GM18519 (cell line): ENCODE measurements at regions not wholly inside any gene's neighbourhood (a gene's known extent, or its start where the extent isn't known, plus 50 kb on each side); places are given as distances from the start of the nearest gene placed in this dataset.
"Not testable (repeated sequence)": the region's sequence is repeated elsewhere in the genome, so short reads cannot be mapped to it uniquely, and the experiment has no call there.

Source experiments
- ATAC-seq: cut with Tn5 transposase; IDR thresholded peaks from one replicate; pipeline ENCODE4 v1.9.1; 2021; ENCODE audit warnings: mild to moderate bottlenecking, moderate library complexity; ENCODE audit not compliant: unreplicated experiment, low FRiP score

DNA sequence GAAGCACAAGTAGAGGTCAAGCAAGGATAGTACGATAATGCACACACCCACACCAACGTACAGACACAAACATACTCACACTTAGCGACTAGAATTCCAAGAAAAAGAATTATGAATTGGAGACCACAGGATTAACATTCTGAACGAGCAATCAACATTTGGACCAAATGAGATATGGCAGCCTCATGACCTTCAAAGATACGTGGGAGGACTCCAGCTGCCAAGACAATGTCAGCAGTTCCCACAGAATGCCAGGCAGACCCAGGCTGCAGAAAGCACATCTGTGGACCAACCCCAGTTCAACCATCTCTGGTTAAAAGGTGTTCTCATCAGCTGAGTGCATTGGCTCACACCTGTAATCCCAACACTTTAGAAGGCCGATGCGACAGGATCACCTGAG, 187.6 kb upstream of the GRAMD2B start:
- no peak for ATAC-seq

DNA sequence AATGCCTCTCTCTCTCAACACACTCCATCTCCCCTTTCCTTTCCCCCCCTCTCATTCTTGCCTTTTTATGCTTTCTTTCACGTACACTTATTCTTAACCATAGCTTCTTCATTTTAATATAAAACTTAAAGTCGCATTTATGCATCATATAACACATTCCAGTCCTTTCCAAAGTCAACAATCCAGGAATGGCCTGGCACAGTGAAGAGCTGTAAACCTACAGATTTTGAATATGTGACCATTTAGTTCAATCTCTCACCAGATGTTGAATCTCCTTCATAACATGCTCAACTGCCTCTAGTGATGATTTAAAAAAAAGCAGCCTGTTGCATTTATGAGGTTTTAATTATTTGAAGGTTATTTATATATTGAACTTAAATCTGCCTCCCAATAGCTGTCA, 186.2 kb upstream of the GRAMD2B start:
- no peak for ATAC-seq

DNA sequence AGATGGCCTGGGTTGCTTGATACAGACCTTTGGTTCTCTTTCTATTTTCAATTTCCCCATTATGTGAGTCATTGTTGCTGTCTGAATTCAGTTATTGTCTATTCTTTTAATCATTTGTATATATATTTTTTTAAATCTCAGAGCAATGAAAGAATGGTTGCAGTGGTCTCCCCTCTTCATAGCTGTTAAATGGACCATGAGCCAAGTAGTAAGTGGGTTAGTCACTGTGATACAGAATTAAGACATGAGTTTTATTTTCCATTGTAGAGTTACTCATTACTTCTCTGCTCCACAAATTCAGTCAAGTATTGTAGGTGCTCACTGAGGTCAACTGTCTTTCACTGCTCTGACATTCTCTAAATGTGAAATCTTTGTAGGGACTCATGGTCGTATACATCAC, 174.6 kb upstream of the GRAMD2B start:
- no peak for ATAC-seq

DNA sequence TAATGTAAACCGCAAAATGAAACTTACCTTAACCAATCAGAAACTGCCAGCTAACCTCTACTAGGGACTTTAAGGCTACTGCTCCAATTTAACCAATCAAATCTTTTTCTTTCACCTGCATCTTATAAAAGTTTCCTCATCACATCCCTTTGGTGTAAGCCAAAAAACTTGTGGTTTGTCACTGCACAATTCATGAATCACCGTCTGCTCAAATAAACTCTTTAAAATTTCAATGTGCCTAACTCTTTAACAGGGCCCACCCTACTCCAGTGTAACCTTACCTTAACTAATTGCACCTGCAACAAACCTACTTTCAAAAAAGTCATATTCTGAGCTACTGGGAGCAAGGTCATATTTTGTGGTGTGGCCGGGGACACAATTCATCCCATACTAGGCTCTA, 172.2 kb upstream of the GRAMD2B start:
- ATAC-seq: no peak

DNA sequence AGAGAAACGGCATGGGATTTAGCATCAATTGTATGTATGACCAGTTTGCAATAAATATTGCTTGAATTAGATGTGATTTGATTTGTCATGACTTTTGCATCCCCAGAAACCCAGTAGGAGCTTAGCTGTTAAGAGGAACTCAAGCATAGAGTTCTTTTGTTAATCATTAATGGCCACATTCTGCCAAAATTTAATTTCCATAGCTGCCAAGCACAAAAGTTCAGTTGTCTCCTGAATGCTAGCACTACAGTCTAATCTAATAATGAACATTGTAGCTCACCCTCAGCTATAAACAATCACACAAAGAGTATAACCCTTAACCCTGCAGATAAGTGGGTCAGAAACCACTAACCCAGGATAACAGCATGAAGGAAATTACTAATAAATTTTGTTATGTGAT, 169.8 kb upstream of the GRAMD2B start:
- no peak for ATAC-seq

DNA sequence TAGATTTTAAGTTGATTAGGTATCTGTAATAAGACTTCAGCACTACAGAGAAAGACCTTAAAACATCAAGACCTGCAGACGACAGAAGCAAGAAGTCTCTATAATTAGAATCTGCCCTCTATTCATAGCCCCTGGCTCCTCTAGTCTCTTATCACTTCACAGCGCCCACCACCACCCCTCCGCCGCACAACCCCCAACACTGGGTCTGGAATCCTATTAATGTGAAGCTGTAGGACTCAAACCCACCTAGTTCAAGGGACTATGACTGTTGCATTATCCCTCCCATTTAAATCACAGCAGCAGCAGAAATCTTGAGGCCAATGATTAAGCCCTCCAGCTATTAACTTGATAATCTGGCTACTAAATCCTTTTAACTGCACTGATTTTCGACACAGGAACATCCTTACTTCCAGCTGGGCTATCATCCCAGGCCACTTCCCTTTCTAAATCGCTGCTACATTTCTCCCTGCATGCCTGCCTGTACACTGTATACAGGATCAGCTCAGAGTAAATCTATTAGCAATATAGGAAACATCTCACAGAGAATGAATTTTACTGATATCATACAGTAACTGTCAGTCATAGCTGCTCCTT, 159.5 kb upstream of the GRAMD2B start:
- no peak for ATAC-seq

DNA sequence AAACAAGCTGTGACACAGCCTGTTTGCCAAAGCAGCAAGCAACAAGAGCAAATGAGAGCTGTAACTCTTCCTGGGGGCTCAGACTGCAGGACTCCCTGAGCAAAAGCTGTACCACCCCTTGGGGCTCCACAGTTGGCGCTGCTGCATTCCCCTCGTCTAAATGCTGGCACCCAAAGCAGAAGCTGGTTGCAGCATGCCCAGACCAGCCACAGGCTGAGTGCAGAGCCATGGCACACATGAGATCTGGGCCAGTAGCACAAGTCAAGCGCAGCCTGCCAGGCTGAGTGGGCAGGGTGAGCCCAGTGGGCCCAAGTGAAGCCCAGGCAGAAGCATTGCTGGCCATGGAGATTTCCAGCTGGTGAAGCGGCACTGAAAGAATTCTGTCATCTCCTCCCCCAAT, 157.3 kb upstream of the GRAMD2B start:
- ATAC-seq: no peak

DNA sequence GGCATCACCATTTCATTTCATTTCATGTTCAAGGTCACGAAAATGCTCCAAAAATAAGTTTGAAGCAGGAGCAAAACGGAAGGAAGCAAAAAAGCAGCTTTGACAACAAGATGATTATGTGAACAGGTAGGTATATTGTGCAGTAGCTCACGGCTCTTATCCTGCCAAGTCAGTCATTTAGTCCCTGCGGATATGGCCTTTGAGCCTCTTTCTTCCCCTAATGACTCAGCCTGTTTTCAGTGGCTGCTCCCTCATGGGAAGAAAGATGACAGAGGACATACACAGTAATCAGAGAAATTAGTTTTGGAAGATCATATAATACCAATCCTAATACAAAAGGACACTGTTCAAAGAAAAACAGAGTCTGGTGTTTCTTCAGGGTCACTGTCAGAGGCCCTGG, 155.8 kb upstream of the GRAMD2B start:
- ATAC-seq: no peak

DNA sequence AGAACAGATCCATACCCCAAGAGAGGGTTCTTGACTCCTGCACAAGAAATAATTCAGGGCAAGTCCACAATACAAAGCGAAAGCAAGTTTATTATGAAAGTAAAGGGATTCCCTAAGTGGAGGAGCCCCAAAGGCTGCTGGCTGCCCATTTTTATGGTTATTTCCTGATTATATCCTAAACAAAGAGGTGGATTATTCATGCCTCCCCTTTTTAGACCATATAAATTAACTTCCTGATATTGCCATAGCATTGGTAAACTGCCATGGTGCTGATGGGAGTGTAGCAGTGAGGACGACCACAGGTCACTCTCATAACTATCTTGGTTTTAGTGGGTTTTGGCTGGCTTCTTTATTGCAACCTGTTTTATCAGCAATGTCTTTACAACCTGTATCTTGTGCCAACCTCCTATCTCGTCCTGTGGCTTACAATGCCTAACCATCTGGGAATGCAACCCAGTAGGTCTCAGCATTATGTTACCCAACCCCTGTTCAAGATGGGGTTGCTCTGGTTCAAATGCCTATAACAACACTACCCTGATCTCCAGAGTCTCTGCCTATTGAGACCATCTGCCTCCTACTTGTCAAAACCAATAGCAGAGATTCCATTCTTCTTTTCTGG, 154.4 kb upstream of the GRAMD2B start:
- ATAC-seq: no peak

DNA sequence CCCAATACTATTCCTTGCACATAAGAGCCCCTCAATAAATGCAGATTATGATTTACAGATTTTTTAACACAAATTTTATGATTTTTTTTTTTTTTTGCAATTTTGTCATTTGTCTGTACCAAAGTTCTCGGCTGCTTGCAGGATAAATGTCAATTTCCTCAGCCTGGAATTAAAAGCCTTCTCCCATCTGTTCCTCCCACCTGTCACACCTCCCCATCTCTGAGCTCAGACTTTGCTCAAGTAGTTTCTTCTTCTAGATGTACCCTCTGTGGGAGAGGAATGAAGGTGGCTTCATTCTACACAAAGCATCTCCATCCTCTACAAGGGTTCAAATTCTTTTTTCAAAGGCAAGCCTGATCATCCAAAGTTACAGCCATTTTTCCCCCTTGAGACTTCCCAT, 153.7 kb upstream of the GRAMD2B start:
- no peak for ATAC-seq

DNA sequence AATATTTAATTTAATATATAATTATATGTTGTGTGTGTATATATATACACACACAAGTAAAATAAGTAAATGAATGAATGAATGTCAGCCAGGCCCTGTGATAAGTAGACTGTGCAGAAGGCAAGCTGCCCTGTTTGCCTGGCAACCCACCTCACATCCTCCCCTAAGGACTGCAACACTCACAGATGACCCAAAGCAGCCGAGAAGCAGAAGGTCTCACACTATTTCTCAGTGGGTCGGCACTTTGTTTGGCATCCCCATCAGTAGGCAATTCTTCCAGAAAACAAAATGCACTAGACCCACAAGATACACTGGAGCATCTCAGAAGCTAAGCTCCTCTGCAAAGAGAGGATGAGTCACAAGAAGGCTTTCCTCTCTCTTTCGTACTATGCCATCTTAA, 152.1 kb upstream of the GRAMD2B start:
- no peak for ATAC-seq

DNA sequence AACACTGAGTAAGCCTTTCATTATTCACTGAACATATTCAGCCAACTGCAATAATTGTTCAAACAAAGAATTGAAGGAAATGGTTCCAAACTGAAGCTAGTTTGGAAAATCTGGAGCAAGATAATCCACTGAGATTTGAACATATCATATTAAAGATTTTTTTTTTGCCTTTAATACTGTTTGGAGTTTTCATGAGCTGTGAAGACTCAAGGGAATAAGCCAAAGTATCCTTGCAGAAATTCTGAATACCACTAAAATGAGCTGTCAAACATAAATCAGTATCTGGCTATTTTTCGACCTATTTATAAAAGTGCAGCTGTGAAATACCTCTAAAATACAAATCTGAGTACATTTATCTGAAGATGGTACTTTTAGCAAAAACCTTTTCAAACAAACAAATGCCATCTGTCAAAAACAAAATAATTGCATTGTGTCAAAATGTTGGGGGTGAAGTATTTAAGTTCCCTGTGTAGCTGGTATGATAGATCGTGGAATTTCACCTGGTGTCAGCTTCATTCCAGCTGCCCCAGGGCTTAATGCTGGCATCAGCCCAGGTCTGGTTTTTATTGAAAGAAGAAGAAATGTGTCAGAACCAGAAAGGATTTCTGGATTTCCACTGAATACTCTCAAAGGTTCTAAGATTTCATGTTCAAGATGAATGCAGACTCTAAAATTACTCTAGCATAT, 149.0 kb upstream of the GRAMD2B start:
- no peak for ATAC-seq

DNA sequence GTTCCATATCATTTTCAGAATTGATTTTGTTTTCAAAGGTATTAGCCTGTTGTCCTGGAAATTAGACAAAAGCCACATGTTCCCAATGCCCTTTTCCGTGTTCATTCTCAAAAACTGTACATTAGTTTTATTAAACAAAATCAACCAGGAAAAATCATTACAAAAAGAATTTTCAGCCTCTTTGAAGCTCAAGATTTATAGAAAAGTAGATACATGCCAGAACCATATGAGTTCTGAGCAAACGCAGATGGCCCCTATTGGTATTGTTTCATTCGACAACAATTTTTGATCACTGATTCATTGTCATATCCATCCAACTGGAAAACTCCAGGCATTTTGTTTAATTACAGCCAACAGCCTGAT, 148.5 kb upstream of the GRAMD2B start:
- no peak for ATAC-seq

DNA sequence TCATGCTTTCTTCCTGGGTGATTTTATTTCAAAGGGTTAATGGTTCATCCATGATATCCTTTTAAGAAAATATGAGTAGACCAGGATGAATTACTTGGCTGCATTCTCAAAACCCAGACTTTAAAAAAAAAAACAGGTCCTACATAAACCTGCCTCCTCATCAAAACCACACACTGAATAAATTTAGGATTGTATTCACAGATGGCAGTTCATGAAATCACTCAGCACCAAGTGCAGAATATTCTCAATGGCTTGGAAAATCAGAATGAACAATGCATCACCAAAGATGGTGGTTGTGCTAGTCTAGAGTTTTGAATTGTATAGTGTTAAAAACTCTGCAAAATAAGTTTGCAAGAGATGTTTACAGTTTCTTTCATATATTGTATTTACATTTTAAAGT, 145.4 kb upstream of the GRAMD2B start:
- ATAC-seq: no peak

DNA sequence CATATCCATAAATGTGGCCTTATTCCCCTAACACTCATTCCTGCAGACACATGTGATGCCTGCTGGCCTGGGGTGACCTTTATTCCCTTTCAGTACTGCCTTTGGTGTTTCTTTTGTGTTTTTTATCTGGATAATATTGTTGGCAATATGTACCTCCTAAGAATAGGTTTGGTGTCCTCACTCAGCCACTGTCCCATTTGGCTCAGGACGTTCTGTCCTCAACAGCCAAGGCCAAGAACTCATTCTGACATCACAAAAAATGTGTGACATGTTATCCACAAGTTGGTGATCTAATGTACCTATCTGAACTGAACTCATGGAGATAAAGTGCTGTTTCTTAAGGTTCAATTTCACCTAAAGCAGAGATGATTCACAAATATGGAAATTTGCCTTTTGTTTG, 142.9 kb upstream of the GRAMD2B start:
- ATAC-seq: no peak

DNA sequence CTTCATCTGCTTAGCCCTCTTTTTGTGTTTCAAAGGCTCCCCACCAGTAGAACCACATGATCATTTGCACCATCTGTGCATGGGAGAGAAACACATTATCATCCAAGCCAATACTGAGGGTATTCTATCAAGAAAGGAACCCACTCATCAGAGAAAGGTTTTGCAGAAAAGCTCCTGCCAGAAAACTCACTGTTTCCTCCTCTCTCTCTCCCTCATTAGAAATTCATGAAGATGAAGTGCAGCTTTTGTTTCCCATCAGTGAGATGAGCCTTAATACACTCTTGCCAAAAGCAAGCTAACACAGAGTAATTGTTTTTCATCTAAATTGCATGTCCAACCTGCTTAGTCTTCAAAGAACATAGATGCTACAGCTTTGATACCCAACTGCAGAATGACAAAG, 142.4 kb upstream of the GRAMD2B start:
- no peak for ATAC-seq

DNA sequence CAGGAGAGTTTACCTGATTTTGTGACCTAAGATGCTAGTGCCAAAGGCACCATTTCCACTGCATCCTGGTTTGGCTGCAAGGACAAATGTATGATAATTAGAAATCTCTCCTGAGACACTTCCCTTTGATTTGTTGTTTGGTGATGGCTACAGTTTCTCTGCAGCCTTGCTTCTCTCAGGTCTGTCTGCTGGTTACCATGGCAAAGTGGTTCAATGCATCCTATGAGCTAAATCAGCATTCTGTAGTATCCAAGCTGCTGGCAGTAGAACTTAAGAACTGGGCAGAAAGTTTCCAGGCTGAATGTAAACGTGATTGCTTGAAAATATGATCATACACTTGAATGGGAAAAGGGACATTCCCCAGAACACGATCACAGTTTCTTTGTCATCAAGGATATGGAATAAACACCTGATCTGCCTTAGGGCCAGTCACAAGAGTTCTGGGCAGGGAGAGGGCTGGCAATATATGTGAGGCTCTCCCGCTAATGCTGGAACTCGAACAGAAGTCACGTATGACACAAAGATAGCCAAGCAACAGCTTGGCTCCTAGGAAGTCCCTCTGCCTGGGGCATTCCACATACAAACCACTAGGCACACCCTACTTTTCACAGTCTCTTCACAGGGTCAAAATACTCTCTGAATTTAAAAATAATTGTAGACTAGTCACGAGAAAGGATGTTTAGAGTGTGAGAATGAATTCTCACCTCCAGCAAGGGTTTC, 138.1 kb upstream of the GRAMD2B start:
- ATAC-seq: no peak

DNA sequence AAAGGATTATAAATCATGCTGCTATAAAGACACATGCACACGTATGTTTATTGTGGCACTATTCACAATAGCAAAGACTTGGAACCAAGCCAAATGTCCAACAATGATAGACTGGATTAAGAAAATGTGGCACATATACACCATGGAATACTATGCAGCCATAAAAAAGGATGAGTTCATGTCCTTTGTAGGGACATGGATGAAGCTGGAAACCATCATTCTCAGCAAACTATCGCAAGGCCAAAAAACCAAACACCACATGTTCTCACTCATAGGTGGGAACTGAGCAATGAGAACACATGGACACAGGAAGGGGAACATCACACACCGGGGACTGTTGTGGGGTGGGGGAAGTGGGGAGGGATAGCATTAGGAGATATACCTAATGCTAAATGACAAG, 127.1 kb upstream of the GRAMD2B start:
- not testable (repeated sequence) for ATAC-seq

DNA sequence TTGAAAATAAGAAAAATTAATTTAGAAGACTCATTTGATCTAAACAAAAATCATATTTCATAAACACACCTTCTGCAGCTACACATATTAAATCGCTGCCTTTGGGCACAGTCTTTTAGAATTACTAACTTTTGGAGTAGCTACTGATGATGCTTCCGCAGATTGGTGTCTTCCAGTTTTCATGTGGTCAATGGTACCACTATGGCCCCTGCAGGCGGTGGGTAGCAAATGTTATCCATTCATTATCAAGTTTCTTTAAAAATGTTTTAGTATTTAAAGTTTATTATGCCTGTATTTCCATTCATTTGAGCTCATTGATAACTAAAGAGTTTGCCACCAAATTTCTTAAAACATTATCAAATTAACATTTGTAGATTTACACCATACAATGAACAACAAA, 122.9 kb upstream of the GRAMD2B start:
- ATAC-seq: no peak

DNA sequence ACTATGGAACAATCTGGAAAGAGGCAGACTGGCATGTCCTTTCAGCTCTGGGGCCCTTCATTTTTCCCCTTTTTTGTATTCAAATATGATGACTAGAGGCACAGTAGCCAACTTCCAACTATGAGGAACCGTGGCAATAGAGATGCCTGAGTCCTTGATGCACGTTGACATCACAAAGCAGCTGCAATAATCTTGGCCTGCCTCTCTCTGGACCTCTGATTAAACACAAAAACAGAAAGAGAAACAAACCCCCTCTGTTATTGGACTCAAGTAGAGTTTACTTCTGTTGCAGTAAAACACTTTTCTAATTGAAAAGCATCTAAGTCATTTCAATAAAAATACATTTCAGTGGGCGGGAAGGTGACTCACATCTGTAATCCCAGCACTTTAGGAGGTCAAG, 122.2 kb upstream of the GRAMD2B start:
- no peak for ATAC-seq

DNA sequence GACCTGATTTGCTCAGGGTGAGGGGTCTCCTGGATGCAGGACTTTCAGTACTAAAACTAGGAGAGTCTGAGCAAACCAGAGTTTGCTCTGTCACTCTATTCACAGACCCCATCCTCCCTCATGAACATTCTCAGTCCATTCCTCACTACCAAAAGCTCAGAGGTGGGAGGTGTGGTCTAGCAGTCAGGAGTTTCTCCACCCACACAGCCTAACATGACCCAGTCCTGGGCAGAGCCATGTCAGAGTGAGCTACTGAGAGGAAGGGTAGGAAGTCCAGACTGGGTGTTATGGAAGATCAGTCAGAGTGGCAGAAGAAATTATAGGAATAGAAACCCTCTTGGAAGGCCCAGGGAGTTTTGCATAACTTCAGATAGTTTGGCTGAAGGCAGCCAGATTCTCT, 113.3 kb upstream of the GRAMD2B start:
- ATAC-seq: no peak

DNA sequence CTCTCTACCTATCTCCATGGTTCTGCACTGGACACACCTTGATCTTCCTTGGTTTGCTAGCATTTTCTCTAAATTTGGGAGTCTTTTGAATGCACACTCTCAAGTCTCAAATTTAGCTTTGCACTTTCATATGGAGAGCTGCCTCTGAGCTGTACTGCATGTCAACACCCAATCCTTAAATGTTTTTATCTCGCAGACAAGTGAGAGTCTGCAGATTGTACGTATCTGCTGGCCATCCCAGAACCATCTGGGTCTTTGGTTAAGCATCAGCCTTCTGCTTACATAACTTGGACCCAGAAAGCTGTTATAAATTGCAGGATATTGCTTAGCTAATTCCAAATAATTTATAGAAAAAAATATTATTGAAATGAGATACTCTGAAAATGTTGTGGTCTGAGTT, 111.4 kb upstream of the GRAMD2B start:
- ATAC-seq: no peak
